Transverse colon (tissue), 3 donors: ENCODE measurements at regions not wholly inside any gene's neighbourhood (a gene's known extent, or its start where the extent isn't known, plus 50 kb on each side); places are given as distances from the start of the nearest gene placed in this dataset.

Experiments
- CTCF ChIP-seq, 5 experiments: fragments of 200-600 bp in 3 of 5; fragments of 450-650 bp in 2 of 5; sonication (generic) in 3 of 5; IDR thresholded peaks; 1 replicate in 2 of 5; 2 replicates in 3 of 5; pipeline ENCODE4 v1.5.1; 2016 to 2017; ENCODE audit warnings: antibody characterized with exemption in 5 of 5, inconsistent platforms in 3 of 5, mild to moderate bottlenecking in 2 of 5, moderate library complexity in 1 of 5
- POLR2A ChIP-seq: fragments of 450-650 bp; IDR thresholded peaks from one replicate; pipeline ENCODE4 v1.6.1; 2016; ENCODE audit warnings: antibody characterized with exemption, mild to moderate bottlenecking, moderate library complexity

DNA sequence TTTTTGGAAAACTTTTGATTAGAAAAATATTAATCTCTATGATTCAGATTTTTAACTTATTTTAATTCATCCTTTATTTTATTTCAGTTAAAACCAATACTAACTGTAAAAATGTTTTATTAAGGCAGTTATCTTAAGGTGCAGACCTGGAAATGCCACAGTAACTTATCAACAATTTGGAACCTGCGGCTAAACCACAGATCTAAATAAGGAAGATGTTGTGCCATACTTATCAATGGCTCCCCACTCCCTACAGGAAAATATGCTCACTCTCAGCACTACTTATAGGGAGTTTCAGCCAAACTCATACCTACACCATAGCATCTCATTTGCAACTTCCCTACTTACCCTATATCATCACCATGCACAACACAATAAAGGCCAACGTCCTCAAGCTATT is 226.9 kb upstream of the KYNU start:
- TF ChIP-seq CTCF (IDR thresholded peaks at IDR 0.05) (no peak), POLR2A (no peak)
